Large intestine (tissue), 3 donors: ENCODE measurements at regions not wholly inside any gene's neighbourhood (a gene's known extent, or its start where the extent isn't known, plus 50 kb on each side); places are given as distances from the start of the nearest gene placed in this dataset.

ENCODE experiments used
- DNase-seq, 2 donors: peaks; one replicate each; pipeline versions ENCODE4 v3.0.0 to v3.0.0-alpha.2; 2013
- H3K27ac ChIP-seq: one replicate; pipeline ENCODE4 v1.5.1; 2013; ENCODE audit warnings: low read length
- H3K27me3 ChIP-seq: 2 replicates; pipeline ENCODE4 v1.6.1; 2013; ENCODE audit warnings: low read length; ENCODE audit not compliant: control insufficient read depth, insufficient read depth
- H3K36me3 ChIP-seq: 2 replicates; pipeline ENCODE4 v1.6.1; 2013; ENCODE audit warnings: low read length; ENCODE audit not compliant: control insufficient read depth, insufficient read depth
- H3K4me1 ChIP-seq: one replicate; pipeline ENCODE4 v1.6.1; 2013; ENCODE audit warnings: low read length; ENCODE audit not compliant: control insufficient read depth, insufficient read depth
- H3K4me3 ChIP-seq: one replicate; pipeline ENCODE4 v1.5.1; 2013; ENCODE audit warnings: low read length
- H3K9me3 ChIP-seq: one replicate; pipeline ENCODE4 v1.6.1; 2013; ENCODE audit warnings: mild to moderate bottlenecking, low read depth, low read length, moderate library complexity; ENCODE audit not compliant: control insufficient read depth
- WGBS: methylation state at CpG from one replicate; pipeline ENCODE4 v1.1.5; 2013; ENCODE audit warnings: low lambda C conversion rate; ENCODE audit not compliant: insufficient coverage; 5-methylcytosine and 5-hydroxymethylcytosine counted together

GRCh38 chr9:87095951-87096350 lies 148.6 kb upstream of the GAS1 start:
- Histone ChIP-seq H3K9me3 (no peaks in the 10 kb centered on the region), H3K27me3 (no peaks in the 10 kb centered on the region), H3K36me3 (no peaks in the 10 kb centered on the region), H3K4me1 (no peaks in the 10 kb centered on the region), H3K27ac (no peak overlapping the region), H3K4me3 (no peak overlapping the region)
- no CpG with 5 or more reads among the region's 5 CpGs for WGBS
- DNase-seq, result no peak

GRCh38 chr9:87096506-87096905 lies 149.2 kb upstream of the GAS1 start:
- Histone ChIP-seq H3K9me3 (no peaks in the 10 kb centered on the region), H3K27me3 (no peaks in the 10 kb centered on the region), H3K27ac (no peak overlapping the region), H3K4me3 (no peak overlapping the region), H3K36me3 (no peaks in the 10 kb centered on the region), H3K4me1 (no peaks in the 10 kb centered on the region)
- no CpG with 5 or more reads among the region's 2 CpGs for WGBS
- no peak for DNase-seq

- no peak overlapping the region for H3K4me3 ChIP-seq
- H3K27me3 ChIP-seq, result no peaks in the 10 kb centered on the region
- H3K36me3 ChIP-seq, result no peaks in the 10 kb centered on the region
- H3K9me3 ChIP-seq, result no peaks in the 10 kb centered on the region
- 87% methylated on average over 3 of the region's 3 CpGs for WGBS
- DNase-seq, result no peak
- no peaks in the 10 kb centered on the region for H3K4me1 ChIP-seq
- H3K27ac ChIP-seq, result no peak overlapping the region
Measured at GRCh38 chr9:87097238-87097637, 149.9 kb upstream of the GAS1 start.

- Histone ChIP-seq H3K4me1 (no peaks in the 10 kb centered on the region), H3K9me3 (no peaks in the 10 kb centered on the region), H3K27ac (no peak overlapping the region), H3K36me3 (no peaks in the 10 kb centered on the region), H3K27me3 (no peaks in the 10 kb centered on the region), H3K4me3 (no peak overlapping the region)
- DNase-seq, result no peak
- 57% methylated on average over 1 of the region's 1 CpG for WGBS
Measured at GRCh38 chr9:87099407-87099806, 152.1 kb upstream of the GAS1 start.

- 29% methylated on average over 1 of the region's 1 CpG for WGBS
- Histone ChIP-seq H3K4me1 (no peaks in the 10 kb centered on the region), H3K9me3 (no peaks in the 10 kb centered on the region), H3K4me3 (no peak overlapping the region), H3K36me3 (no peaks in the 10 kb centered on the region), H3K27ac (no peak overlapping the region), H3K27me3 (no peaks in the 10 kb centered on the region)
- no peak for DNase-seq
Measured at GRCh38 chr9:87100001-87100400, 152.7 kb upstream of the GAS1 start.

GRCh38 chr9:87102126-87102525 lies 154.8 kb upstream of the GAS1 start:
- DNase-seq, result no peak
- H3K4me1 ChIP-seq, result no peaks in the 10 kb centered on the region
- H3K27ac ChIP-seq, result no peak overlapping the region
- no peaks in the 10 kb centered on the region for H3K27me3 ChIP-seq
- H3K36me3 ChIP-seq, result no peaks in the 10 kb centered on the region
- H3K9me3 ChIP-seq, result no peaks in the 10 kb centered on the region
- no peak overlapping the region for H3K4me3 ChIP-seq
- WGBS, result no CpG with 5 or more reads among the region's 4 CpGs

GRCh38 chr9:87107072-87107471 lies 159.8 kb upstream of the GAS1 start:
- Histone ChIP-seq H3K36me3 (no peaks in the 10 kb centered on the region), H3K27me3 (no peaks in the 10 kb centered on the region), H3K4me1 (no peaks in the 10 kb centered on the region), H3K9me3 (no peaks in the 10 kb centered on the region), H3K4me3 (no peak overlapping the region), H3K27ac (no peak overlapping the region)
- WGBS, result 100% methylated on average over 1 of the region's 1 CpG
- no peak for DNase-seq

- no peak overlapping the region for H3K4me3 ChIP-seq
- no peak for DNase-seq
- no CpG with 5 or more reads among the region's 1 CpG for WGBS
- H3K36me3 ChIP-seq, result no peaks in the 10 kb centered on the region
- no peaks in the 10 kb centered on the region for H3K9me3 ChIP-seq
- H3K27me3 ChIP-seq, result no peaks in the 10 kb centered on the region
- no peak overlapping the region for H3K27ac ChIP-seq
- no peaks in the 10 kb centered on the region for H3K4me1 ChIP-seq
Measured at GRCh38 chr9:87108661-87109060, 161.4 kb upstream of the GAS1 start.

GRCh38 chr9:87109231-87109631 lies 161.9 kb upstream of the GAS1 start:
- Histone ChIP-seq H3K4me3 (no peak overlapping the region), H3K27ac (no peak overlapping the region)
- WGBS, result 75% methylated on average over 2 of the region's 2 CpGs

GRCh38 chr9:87109851-87110250 lies 162.5 kb upstream of the GAS1 start:
- Histone ChIP-seq H3K27ac (no peak overlapping the region), H3K4me3 (no peak overlapping the region), H3K27me3 (no peaks in the 10 kb centered on the region), H3K36me3 (no peaks in the 10 kb centered on the region), H3K4me1 (no peaks in the 10 kb centered on the region), H3K9me3 (no peaks in the 10 kb centered on the region)
- no peak for DNase-seq

More at GRCh38 chr9:87109231-87109631, 161.9 kb upstream of the GAS1 start:
- H3K9me3 ChIP-seq, result no peaks in the 10 kb centered on the region
- no peaks in the 10 kb centered on the region for H3K36me3 ChIP-seq
- DNase-seq, result no peak
- H3K27me3 ChIP-seq, result no peaks in the 10 kb centered on the region
- H3K4me1 ChIP-seq, result no peaks in the 10 kb centered on the region

GRCh38 chr9:87111010-87111409 lies 163.7 kb upstream of the GAS1 start:
- Histone ChIP-seq H3K9me3 (no peaks in the 10 kb centered on the region), H3K27me3 (no peaks in the 10 kb centered on the region), H3K36me3 (no peaks in the 10 kb centered on the region), H3K4me3 (no peak overlapping the region), H3K27ac (no peak overlapping the region), H3K4me1 (no peaks in the 10 kb centered on the region)
- WGBS, result 100% methylated on average over 2 of the region's 7 CpGs
- DNase-seq, result no peak
